ENCODE measurements at regions not wholly inside any gene's neighbourhood (a gene's known extent, or its start where the extent isn't known, plus 50 kb on each side); places are given as distances from the start of the nearest gene placed in this dataset.
A peak's percentile ranks its signal among the peaks of the same experiment; 100 is the strongest.

DNA sequence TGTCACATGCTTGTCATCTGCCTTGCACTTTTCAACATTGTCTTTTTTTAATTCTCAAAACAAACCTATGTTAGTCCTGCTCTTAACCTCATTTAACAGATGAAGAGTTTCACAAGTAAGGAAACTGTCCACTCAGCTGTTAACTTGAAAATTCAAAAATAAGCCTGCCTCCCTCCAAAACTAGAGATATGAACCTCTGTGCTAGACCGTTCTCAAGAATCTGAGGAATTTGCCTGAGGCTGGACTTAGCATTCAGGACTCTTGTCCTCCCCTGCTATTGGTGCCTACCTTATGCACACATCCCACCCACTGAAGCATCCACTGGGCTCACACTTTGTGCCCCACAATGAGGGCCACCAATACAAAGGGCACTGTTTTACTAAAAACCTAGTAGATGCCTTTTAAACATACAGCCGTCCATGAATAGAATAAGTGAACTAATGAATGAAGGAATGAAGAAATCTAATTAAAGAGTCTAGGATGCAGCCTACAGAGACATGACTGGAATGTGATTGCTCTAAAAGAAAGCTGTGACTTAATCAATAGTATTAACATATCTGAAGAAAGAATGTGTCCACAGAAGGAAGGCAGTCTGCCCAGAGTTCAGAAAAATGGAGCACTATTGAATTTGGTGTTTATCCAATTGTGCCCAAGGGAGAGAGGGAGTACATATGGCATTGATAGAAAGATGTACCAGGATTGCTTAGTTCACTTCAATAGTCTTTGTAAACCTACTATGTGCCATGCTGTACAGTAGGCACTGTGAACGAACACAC lies 238.5 kb downstream of the SPTSSA start:
- no peak overlapping the region for H2AFZ ChIP-seq (ENCODE audit: low read length)
- H3K9me3 ChIP-seq (ENCODE audit: low read length): no peaks in the 10 kb centered on the region
- intact Hi-C loops (cut with micrococcal nuclease; ENCODE audit: unreplicated experiment) (no loop called here), in situ Hi-C loops (cut with HindIII; ENCODE audit: extremely low pct_ligation_motif_present, low pct_unique_long_range_greater_than_20kb) (no loop called here)
- no peak overlapping the region for H3K4me3 ChIP-seq (replicated peaks in 1 of 3; ENCODE audit: insufficient read depth in 1 of 3, low read depth in 2 of 3, low read length in 3 of 3)
- no peak for ATAC-seq
- no peak for TF ChIP-seq ZNF251 (CRISPR knock-in tag; IDR thresholded peaks at IDR 0.05)
- no peak for TF ChIP-seq PRDM10 (CRISPR knock-in tag; IDR thresholded peaks at IDR 0.05; ENCODE audit: low read depth)
- peak; percentile 49 for TF ChIP-seq MAFF (IDR thresholded peaks at IDR 0.05; ENCODE audit: low read depth, low read length)
- no peak for TF ChIP-seq PITX1 (CRISPR knock-in tag; IDR thresholded peaks at IDR 0.05)
- peak; percentile 64 to 69 for TF ChIP-seq MAFK (conservative IDR thresholded peaks at IDR 0.05 in 1 of 2, IDR thresholded peaks at IDR 0.05 in 1 of 2; ENCODE audit: low read length in 2 of 2)
- TF ChIP-seq ZNF564 (CRISPR knock-in tag; IDR thresholded peaks at IDR 0.05): no peak
- no peak overlapping the region for H3K27ac ChIP-seq (ENCODE audit: extremely low read length, insufficient read depth, low read length)
- peaks cover 0 to 5% of the 10 kb centered on the region in 2 experiments; a peak in 1 of 5 replicates for H3K27me3 ChIP-seq (ENCODE audit: control insufficient read depth in 1 of 2, insufficient read depth in 2 of 2, low read length in 2 of 2)
- no peaks in the 10 kb centered on the region for H3K79me2 ChIP-seq (ENCODE audit: insufficient read depth, low read length)
- ChIA-PET CTCF (ENCODE audit: low intra/inter-chr PET ratio, low total read pairs) (no interaction called here), POLR2A (no interaction called here)
- 6% methylated on average over 3 of the region's 3 CpGs for WGBS (ENCODE audit: low lambda C conversion rate)
- no peak overlapping the region for H3K9ac ChIP-seq (ENCODE audit: insufficient read depth, low read depth, low read length)
- no peak overlapping the region for H3K4me2 ChIP-seq (ENCODE audit: low read depth, low read length)
- peaks cover 18% of the 10 kb centered on the region for H3K4me1 ChIP-seq (ENCODE audit: insufficient read depth, low read length)
- H4K20me1 ChIP-seq (ENCODE audit: insufficient read depth, low read length): no peaks in the 10 kb centered on the region
- no peak for FAIRE-seq
- BruUV-seq (replicated peaks): no TSS peak
- no peaks in the 10 kb centered on the region for H3K36me3 ChIP-seq (replicated peaks in 1 of 2; ENCODE audit: control insufficient read depth in 1 of 2, insufficient read depth in 2 of 2, low read length in 2 of 2)
- no peak for DNase-seq (ENCODE audit: low spot score)

All from HepG2 (cell line).